ENCODE measurements at regions not wholly inside any gene's neighbourhood (a gene's known extent, or its start where the extent isn't known, plus 50 kb on each side); places are given as distances from the start of the nearest gene placed in this dataset.

DNA sequence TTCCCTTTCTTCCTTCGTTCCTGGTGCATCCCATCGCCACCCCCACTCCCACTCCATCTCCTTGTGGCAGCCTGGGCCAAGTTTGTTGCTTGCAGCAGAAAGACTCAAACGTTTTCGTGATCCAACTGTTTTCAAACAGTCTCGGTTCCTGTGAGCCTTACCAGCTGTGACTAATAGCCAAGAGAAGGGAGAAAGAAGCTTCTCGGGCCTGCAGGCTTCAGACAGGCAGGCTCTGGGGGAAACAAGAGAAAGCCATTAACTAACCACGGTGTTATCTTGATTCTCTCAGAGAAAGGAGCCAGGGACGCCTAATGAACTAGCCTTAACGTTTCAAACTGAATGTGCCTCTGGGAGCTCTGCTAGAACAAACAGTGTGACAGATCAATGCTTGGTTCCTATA, 742.0 kb downstream of the NR2F2 start:
- TF ChIP-seq, protein P1, sequence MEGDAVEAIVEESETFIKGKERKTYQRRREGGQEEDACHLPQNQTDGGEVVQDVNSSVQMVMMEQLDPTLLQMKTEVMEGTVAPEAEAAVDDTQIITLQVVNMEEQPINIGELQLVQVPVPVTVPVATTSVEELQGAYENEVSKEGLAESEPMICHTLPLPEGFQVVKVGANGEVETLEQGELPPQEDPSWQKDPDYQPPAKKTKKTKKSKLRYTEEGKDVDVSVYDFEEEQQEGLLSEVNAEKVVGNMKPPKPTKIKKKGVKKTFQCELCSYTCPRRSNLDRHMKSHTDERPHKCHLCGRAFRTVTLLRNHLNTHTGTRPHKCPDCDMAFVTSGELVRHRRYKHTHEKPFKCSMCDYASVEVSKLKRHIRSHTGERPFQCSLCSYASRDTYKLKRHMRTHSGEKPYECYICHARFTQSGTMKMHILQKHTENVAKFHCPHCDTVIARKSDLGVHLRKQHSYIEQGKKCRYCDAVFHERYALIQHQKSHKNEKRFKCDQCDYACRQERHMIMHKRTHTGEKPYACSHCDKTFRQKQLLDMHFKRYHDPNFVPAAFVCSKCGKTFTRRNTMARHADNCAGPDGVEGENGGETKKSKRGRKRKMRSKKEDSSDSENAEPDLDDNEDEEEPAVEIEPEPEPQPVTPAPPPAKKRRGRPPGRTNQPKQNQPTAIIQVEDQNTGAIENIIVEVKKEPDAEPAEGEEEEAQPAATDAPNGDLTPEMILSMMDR (IDR thresholded peaks at IDR 0.05; ENCODE audit: low read depth, low read length) = no peak
- DNase-seq (ENCODE audit: extremely low read depth, low read depth) = no peak

DNA sequence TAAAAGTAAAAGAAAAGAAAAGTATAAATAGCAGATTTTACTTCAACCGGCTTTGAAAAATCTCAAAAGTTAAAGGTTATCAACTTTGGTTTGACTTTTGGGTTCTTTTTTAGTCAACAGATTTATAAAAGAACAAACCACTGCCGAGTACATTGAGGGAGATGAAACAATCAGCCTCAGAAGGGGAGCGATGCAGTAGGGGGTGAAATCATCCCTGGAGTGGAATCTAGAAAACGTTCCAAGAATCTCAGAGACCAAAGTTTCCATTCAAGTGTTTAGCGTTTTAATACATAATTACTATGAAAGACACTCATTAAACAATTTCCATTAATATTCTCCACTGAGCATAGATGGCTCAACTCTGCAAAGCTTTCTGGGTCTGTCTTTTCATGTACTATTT, 745.5 kb downstream of the NR2F2 start:
- DNase-seq (ENCODE audit: extremely low read depth, low read depth) = no peak
- TF ChIP-seq, protein P1 (IDR thresholded peaks at IDR 0.05; ENCODE audit: low read depth, low read length) = no peak

DNA sequence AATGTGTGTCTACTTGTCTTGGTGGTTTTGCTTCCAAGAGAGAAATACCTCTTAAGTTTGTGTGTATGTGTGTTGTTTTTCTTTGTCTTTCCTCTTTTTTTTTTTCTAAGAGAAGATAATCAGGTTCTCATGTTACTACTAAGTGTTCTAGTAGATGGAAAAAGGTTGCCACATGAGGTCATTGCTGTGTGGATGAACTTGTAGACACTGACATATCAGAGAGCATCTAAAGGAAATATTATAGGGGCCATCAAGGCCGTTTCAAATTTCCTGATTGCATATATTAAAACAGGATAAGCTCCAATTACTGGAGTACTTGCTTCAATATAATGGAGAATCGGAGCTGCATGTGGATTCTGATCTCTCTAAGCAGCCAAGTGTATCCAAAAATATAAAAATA, 747.5 kb downstream of the NR2F2 start:
- no peak for DNase-seq (ENCODE audit: extremely low read depth, low read depth)
- TF ChIP-seq, protein P1 (IDR thresholded peaks at IDR 0.05; ENCODE audit: low read depth, low read length) = no peak

DNA sequence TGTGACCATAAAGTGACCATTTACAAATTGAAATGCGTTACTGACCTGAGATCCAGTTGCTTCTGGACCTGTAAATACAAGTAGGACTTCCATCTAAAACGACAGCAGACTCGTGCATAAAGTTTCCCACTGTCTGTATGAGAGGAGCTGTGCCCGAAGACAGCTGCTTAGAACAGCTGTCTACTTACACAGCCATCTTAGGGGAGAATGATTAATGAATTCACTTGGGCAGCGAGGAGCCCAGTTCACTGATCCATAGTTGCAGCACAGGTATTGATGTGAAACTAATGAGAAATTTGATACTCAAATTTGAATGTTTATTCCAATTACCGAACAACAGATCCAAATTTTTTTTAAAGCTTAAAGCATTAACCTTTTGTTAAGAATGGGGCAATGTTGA, 748.1 kb downstream of the NR2F2 start:
- TF ChIP-seq, protein P1 (IDR thresholded peaks at IDR 0.05; ENCODE audit: low read depth, low read length) = no peak
- DNase-seq (ENCODE audit: extremely low read depth, low read depth) = no peak

DNA sequence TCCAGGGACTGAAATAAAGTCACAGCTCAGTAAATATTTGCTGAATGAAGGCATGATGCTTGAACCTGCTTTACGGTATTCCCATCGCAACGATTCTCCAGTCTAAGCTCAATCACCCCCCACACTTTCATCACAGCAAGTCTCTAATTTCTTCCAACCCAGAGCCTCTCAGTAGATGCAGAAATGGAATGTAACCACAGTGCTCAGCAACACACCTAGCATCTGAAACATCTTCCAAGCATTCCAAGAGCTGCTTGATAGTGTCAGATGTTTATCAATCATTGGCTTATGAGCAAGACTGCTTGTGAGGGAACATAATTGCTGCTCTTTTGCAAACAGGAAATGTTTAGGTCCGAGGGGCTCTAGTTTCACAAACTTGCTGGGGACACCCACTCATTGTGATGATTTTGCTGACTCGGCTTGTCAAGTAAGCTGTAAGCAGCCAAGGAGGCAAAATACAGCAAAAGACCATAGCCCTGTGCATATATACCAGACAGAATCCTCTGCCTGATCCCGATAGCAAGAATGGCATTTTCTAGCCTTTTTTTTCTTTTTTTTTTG, 751.2 kb downstream of the NR2F2 start:
- TF ChIP-seq, protein P1 (IDR thresholded peaks at IDR 0.05; ENCODE audit: low read depth, low read length) = no peak
- DNase-seq (ENCODE audit: extremely low read depth, low read depth) = no peak

DNA sequence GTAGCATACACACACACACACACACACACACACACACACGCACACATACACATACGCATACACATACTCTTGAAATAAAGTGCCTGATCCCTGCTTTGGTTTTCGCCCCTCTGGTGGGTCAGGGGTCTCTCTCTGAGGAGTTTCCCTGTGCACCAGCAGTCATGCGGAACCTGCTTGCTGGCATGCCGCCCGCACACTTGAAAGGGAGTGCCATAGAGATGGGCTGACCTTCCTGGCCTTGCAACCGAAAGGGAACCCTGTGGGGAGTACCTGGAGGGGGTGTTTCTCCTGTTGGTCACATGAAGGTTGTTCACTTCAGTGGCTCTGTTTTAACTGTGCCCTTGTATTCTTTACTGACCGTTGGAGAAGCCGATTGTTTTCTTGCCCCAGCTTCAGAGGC, 752.3 kb downstream of the NR2F2 start:
- TF ChIP-seq, protein P1 (IDR thresholded peaks at IDR 0.05; ENCODE audit: low read depth, low read length) = no peak
- no peak for DNase-seq (ENCODE audit: extremely low read depth, low read depth)

DNA sequence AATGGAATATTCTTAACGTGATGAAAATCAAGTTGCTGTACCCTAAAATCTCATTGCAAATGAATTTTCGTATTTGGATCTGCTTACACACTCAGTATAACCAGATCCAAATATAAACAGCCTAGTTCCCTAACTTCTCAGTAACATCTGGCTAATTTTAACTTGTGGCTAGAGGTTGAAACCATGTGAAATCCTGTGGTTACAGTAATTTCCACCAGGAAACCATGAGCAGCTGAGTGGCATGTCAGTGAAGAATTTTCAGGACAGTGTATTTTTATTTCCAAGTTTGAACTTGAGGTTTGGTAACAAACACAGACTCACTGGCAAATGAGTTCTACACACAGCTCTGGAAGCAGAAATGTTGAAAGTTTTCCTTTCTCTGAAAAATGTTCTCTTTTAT, 754.1 kb downstream of the NR2F2 start:
- no peak for DNase-seq (ENCODE audit: extremely low read depth, low read depth)
- TF ChIP-seq, protein P1 (IDR thresholded peaks at IDR 0.05; ENCODE audit: low read depth, low read length) = no peak

Measured in AG09319 (cell line).